Natural killer cell (primary cell): ENCODE measurements at regions not wholly inside any gene's neighbourhood (a gene's known extent, or its start where the extent isn't known, plus 50 kb on each side); places are given as distances from the start of the nearest gene placed in this dataset.

Experiments
- ATAC-seq, 3 donors: fragments of 150-1000 bp in 2 of 3; fragments of 200-7000 bp in 1 of 3; cut with Tn5 transposase; 1 replicate in 1 of 3; 2 replicates in 2 of 3; pipeline ENCODE4 v1.10.0; 2021; ENCODE audit warnings: mild to moderate bottlenecking in 2 of 3, moderate library complexity in 2 of 3
- DNase-seq, 2 donors: peaks; one replicate each; pipeline versions ENCODE4 v3.0.0 to v3.0.0-alpha.2; 2013 to 2021; ENCODE audit warnings: mixed read lengths in 1 of 2
- H3K27ac ChIP-seq: one replicate; pipeline ENCODE4 v1.5.1; 2013; ENCODE audit warnings: mild to moderate bottlenecking, low read length
- H3K27me3 ChIP-seq: one replicate; pipeline ENCODE4 v1.6.1; 2013; ENCODE audit warnings: low read length; ENCODE audit not compliant: control insufficient read depth, insufficient read depth
- H3K36me3 ChIP-seq: one replicate; pipeline ENCODE4 v1.6.1; 2013; ENCODE audit warnings: low read length; ENCODE audit not compliant: control insufficient read depth, insufficient read depth
- H3K4me1 ChIP-seq: one replicate; pipeline ENCODE4 v1.6.1; 2013; ENCODE audit warnings: low read length; ENCODE audit not compliant: control insufficient read depth, insufficient read depth
- H3K4me3 ChIP-seq: one replicate; pipeline ENCODE4 v1.5.1; 2013; ENCODE audit warnings: low read length
- H3K9me3 ChIP-seq: one replicate; pipeline ENCODE4 v1.6.1; 2013; ENCODE audit warnings: low read length; ENCODE audit not compliant: control insufficient read depth, insufficient read depth
- H3K27ac Mint-ChIP-seq, 2 donors: one replicate each; pipeline ENCODE4 v1.8.0; 2022; ENCODE audit warnings: mild to moderate bottlenecking in 2 of 2, mixed read lengths in 2 of 2, moderate library complexity in 1 of 2
- H3K27me3 Mint-ChIP-seq, 2 donors: one replicate each; pipeline ENCODE4 v1.8.0; 2022; ENCODE audit warnings: low read depth in 2 of 2, mixed read lengths in 2 of 2
- H3K36me3 Mint-ChIP-seq: one replicate; pipeline ENCODE4 v1.8.0; 2022; ENCODE audit warnings: mixed read lengths
- H3K4me1 Mint-ChIP-seq, 2 donors: one replicate each; pipeline ENCODE4 v1.8.0; 2022; ENCODE audit warnings: mixed read lengths in 2 of 2
- H3K4me3 Mint-ChIP-seq: one replicate; pipeline ENCODE4 v1.8.0; 2022; ENCODE audit warnings: mild to moderate bottlenecking, moderate library complexity, mixed read lengths
- H3K9me3 Mint-ChIP-seq, 2 donors: one replicate each; pipeline ENCODE4 v1.8.0; 2022; ENCODE audit warnings: mixed read lengths in 2 of 2
- CTCF ChIP-seq: fragments of 200-600 bp; IDR thresholded peaks from one replicate; pipeline ENCODE4 v1.8.0; 2022; ENCODE audit warnings: antibody characterized with exemption
- WGBS: methylation state at CpG from one replicate; pipeline ENCODE4 v1.1.7; 2013; ENCODE audit warnings: missing lambda C conversion rate; ENCODE audit not compliant: insufficient coverage; 5-methylcytosine and 5-hydroxymethylcytosine counted together
- intact Hi-C: fragments of 100-400 bp; cut with micrococcal nuclease; formaldehyde crosslinking; loops from one replicate; pipeline ENCODE4 v1.14.2; 2022

- Mint-ChIP-seq H3K9me3 (peaks cover 5 to 8% of the 10 kb centered on the region in 2 donors), H3K4me3 (no peak overlapping the region), H3K4me1 (no peaks in the 10 kb centered on the region), H3K27me3 (no peaks in the 10 kb centered on the region), H3K36me3 (no peaks in the 10 kb centered on the region), H3K27ac (no peak overlapping the region)
- no CpG with 5 or more reads among the region's 1 CpG for whole genome bisulfite sequencing
- DNase-seq: no peak
- no peak overlapping the region for H3K4me3 ChIP-seq
- H3K27me3 ChIP-seq: no peaks in the 10 kb centered on the region
- H3K27ac ChIP-seq: no peak overlapping the region
- H3K36me3 ChIP-seq: no peaks in the 10 kb centered on the region
- no peak for ATAC-seq
- H3K9me3 ChIP-seq: no peaks in the 10 kb centered on the region
- H3K4me1 ChIP-seq: no peaks in the 10 kb centered on the region
- intact Hi-C loops: no loop called here
- no peak for TF ChIP-seq CTCF
These were observed 694.4 kb upstream of the POU3F4 start for GRCh38 chrX:82813671-82814078.

DNA sequence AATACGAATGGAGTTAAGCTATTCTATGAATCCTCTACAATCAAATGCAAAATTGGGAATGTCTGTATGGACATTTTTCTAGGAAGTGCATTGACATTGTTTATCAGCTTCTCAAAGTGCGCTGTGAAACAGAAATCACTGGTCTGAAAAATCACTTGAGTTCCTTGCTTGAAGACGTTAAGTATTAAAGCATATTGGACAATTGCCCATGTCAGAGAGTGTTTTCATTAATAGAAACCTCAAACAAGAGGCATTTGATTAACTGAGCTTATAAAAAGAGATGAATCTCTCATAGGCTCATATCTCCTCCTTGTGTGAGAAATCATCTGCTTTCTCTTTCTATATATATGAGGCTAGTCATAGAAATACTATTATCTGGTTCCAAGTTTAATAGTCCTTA, 692.1 kb upstream of the POU3F4 start:
- H3K27me3 Mint-ChIP-seq: no peaks in the 10 kb centered on the region
- H3K9me3 Mint-ChIP-seq: peaks cover 5 to 7% of the 10 kb centered on the region in 2 donors
- WGBS: 88% methylated on average over 1 of the region's 3 CpGs
- ATAC-seq (no peak), DNase-seq (no peak)
- no peak overlapping the region for H3K27ac ChIP-seq
- intact Hi-C loops: no loop called here
- no peaks in the 10 kb centered on the region for H3K36me3 Mint-ChIP-seq
- H3K4me3 ChIP-seq: no peak overlapping the region
- no peaks in the 10 kb centered on the region for H3K27me3 ChIP-seq
- H3K4me1 Mint-ChIP-seq: no peaks in the 10 kb centered on the region
- H3K36me3 ChIP-seq: no peaks in the 10 kb centered on the region
- H3K9me3 ChIP-seq: no peaks in the 10 kb centered on the region
- H3K4me1 ChIP-seq: no peaks in the 10 kb centered on the region
- no peak for TF ChIP-seq CTCF
- no peak overlapping the region for H3K27ac Mint-ChIP-seq
- no peak overlapping the region for H3K4me3 Mint-ChIP-seq

GRCh38 chrX:82816562-82816961, 691.5 kb upstream of the POU3F4 start:
- Mint-ChIP-seq H3K9me3 (peaks cover under 1 to 1% of the 10 kb centered on the region in 2 donors), H3K27me3 (no peaks in the 10 kb centered on the region), H3K36me3 (no peaks in the 10 kb centered on the region), H3K27ac (no peak overlapping the region), H3K4me1 (no peaks in the 10 kb centered on the region), H3K4me3 (no peak overlapping the region)
- Histone ChIP-seq H3K4me3 (no peak overlapping the region), H3K27me3 (no peaks in the 10 kb centered on the region), H3K36me3 (no peaks in the 10 kb centered on the region), H3K9me3 (no peaks in the 10 kb centered on the region), H3K27ac (no peak overlapping the region), H3K4me1 (no peaks in the 10 kb centered on the region)
- DNase-seq (no peak), ATAC-seq (no peak)
- WGBS: no CpG with 5 or more reads among the region's 2 CpGs
- intact Hi-C loops: no loop called here
- TF ChIP-seq CTCF: no peak

- 20% methylated on average over 1 of the region's 1 CpG for WGBS
- no peaks in the 10 kb centered on the region for H3K27me3 Mint-ChIP-seq
- H3K27ac Mint-ChIP-seq: no peak overlapping the region
- H3K4me1 Mint-ChIP-seq: no peaks in the 10 kb centered on the region
- no peak overlapping the region for H3K27ac ChIP-seq
- H3K4me1 ChIP-seq: no peaks in the 10 kb centered on the region
- H3K36me3 ChIP-seq: no peaks in the 10 kb centered on the region
- no peaks in the 10 kb centered on the region for H3K27me3 ChIP-seq
- H3K9me3 ChIP-seq: no peaks in the 10 kb centered on the region
- DNase-seq (no peak), ATAC-seq (no peak)
- H3K9me3 Mint-ChIP-seq: peaks cover 6 to 10% of the 10 kb centered on the region in 2 donors
- no peak overlapping the region for H3K4me3 ChIP-seq
- no peak overlapping the region for H3K4me3 Mint-ChIP-seq
- intact Hi-C loops: no loop called here
- no peaks in the 10 kb centered on the region for H3K36me3 Mint-ChIP-seq
- TF ChIP-seq CTCF: no peak
These were observed 665.8 kb upstream of the POU3F4 start for GRCh38 chrX:82842286-82842685.
